Stimulated activated naive CD8-positive, alpha-beta T cell treated with anti-CD3 and anti-CD28 coated beads, Interleukin-15, amount 100 ng/mL, for 72 hours (primary cell): ENCODE measurements at regions not wholly inside any gene's neighbourhood (a gene's known extent, or its start where the extent isn't known, plus 50 kb on each side); places are given as distances from the start of the nearest gene placed in this dataset.

ENCODE experiments used
- ATAC-seq: fragments of 150-1000 bp; cut with Tn5 transposase; 2 replicates; pipeline ENCODE4 v1.10.0; 2021; ENCODE audit warnings: mild to moderate bottlenecking, moderate library complexity
- DNase-seq, 2 donors: peaks; one replicate each; pipeline ENCODE4 v3.0.0; 2021 to 2022
- H3K27ac Mint-ChIP-seq, 2 donors: one replicate each; pipeline ENCODE4 v1.8.0; 2022; ENCODE audit warnings: mild to moderate bottlenecking in 2 of 2, mixed read lengths in 2 of 2, moderate library complexity in 2 of 2
- H3K27me3 Mint-ChIP-seq: one replicate; pipeline ENCODE4 v1.8.0; 2022; ENCODE audit warnings: mixed read lengths
- H3K4me1 Mint-ChIP-seq: one replicate; pipeline ENCODE4 v1.8.0; 2022; ENCODE audit warnings: mild to moderate bottlenecking, mixed read lengths
- H3K4me3 Mint-ChIP-seq, 2 donors: one replicate each; pipeline ENCODE4 v1.8.0; 2022; ENCODE audit warnings: mild to moderate bottlenecking in 2 of 2, mixed read lengths in 2 of 2, moderate library complexity in 1 of 2
- H3K9me3 Mint-ChIP-seq, 2 donors: one replicate each; pipeline ENCODE4 v1.8.0; 2022; ENCODE audit warnings: mixed read lengths in 2 of 2

DNA sequence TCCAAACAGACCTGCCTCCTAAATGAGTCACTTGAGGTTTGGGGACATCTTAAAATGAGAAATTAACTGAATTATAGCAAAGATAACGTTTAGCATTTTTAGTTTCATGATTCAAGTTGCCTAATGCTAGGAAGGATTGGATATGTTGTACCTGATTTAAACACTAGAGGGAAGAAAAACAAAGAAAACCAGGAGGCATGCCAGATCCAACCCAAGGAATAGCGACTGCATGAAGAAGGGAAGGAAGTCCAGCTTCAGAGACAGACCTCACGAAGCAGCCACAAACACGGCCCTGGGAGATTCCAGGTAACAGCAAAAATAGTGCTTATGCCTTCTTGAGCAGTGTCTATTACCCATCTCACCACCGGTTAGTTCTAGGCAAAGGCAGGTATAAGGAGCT is 499.9 kb upstream of the SPHKAP start:
- Mint-ChIP-seq H3K4me1 (no peaks in the 10 kb centered on the region), H3K9me3 (peaks cover 0 to 19% of the 10 kb centered on the region in 2 donors), H3K27me3 (no peaks in the 10 kb centered on the region), H3K27ac (no peak overlapping the region), H3K4me3 (no peak overlapping the region)
- ATAC-seq = no peak
- DNase-seq = no peak

DNA sequence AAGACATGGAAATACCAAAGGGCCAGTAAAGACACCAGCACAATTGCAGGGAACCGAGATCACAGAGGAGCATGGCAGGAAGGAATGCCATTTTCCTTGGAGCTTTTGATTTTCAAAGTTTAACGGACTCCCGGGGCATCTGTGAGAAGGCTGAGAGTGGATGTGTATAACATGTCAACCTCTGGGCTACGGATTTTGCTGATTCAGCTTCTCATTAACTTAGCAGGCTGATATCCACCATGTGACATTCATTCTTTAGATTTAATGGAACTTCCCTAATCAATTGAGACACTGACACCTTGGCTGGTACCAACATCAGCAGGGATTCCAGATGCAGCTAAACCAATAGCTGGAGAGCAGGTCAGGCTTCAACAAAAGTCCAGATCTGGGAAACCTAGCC is 496.6 kb upstream of the SPHKAP start:
- DNase-seq (no peak), ATAC-seq (no peak)
- Mint-ChIP-seq H3K9me3 (peaks cover 0 to 9% of the 10 kb centered on the region in 2 donors), H3K4me1 (no peaks in the 10 kb centered on the region), H3K27me3 (no peaks in the 10 kb centered on the region), H3K4me3 (no peak overlapping the region), H3K27ac (no peak overlapping the region)

DNA sequence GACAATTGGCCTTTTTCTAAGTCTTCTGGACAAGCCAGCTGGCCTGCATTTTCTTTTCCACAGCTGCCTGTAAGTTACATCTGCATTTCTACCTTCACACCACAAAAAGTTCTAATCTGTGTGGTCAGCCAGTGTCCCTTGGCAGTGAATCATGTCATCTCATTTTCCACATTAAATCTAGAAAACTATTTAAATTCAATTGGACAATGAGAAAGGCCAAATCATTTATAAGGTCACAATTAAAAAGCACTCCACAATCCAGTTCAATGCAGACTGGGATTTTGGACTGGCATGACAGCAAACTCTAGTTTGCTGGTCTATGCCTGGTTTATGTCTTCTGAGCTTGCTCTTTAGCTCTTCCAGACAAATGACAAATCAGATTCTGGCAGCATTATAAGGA is 494.2 kb upstream of the SPHKAP start:
- no peak for ATAC-seq
- Mint-ChIP-seq H3K4me1 (no peaks in the 10 kb centered on the region), H3K27me3 (no peaks in the 10 kb centered on the region), H3K27ac (no peak overlapping the region), H3K4me3 (no peak overlapping the region), H3K9me3 (peaks cover 0 to 9% of the 10 kb centered on the region in 2 donors)
- DNase-seq = no peak

DNA sequence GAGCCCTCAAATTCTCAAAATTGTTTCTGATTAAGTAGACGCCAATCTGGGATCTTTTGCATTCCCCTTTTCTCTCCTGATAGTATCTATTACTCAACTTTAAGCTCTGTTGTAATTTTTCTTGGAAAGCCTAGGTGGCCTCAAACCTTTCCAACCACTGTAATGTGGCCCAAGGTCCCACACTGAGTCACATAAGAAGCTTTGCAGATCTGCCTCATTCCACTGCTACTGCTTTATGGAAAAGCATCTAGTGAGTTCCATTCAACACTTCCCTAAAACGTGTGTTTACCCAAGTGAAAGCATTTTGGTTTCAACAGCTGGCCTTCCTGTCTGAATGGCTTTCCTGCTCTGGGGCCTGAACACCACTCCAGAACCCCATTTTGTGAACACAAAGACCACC is 493.6 kb upstream of the SPHKAP start:
- peaks cover 0 to 9% of the 10 kb centered on the region in 2 donors for H3K9me3 Mint-ChIP-seq
- ATAC-seq (no peak), DNase-seq (no peak)
- H3K27ac Mint-ChIP-seq = no peak overlapping the region
- no peak overlapping the region for H3K4me3 Mint-ChIP-seq
- no peaks in the 10 kb centered on the region for H3K27me3 Mint-ChIP-seq
- no peaks in the 10 kb centered on the region for H3K4me1 Mint-ChIP-seq

DNA sequence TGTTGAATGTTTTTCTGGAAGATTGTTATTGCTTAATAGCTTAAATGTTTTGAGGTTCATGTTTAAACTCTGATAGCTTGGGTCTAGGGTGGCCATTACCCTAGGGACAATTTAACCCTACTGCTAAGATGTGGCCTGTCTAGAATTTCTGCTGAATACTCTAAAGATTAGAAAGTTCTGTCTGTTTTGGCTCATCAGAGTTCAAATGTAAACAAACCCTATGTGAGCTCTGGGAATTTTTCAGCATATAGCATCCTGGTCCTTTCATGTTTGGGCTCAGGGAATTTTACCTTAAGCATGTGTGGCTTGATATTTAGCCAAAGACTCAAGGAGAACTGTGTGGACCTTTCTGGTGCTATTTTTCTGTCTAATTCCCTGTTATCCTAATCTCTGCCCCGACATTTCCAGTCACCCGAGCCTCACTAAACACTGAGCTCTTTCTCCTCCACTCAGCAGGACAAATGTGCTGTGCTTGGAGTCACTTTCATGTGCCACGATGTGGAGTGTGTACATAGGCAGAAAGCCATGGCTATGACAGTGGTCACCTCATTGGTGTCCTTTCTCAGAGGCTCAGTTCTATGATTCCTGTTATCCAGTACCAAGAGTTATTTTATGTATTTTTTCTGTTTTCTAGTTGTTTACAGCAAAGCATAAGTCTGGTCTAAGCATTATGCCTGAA is 492.5 kb upstream of the SPHKAP start:
- Mint-ChIP-seq H3K9me3 (peaks cover 0 to 9% of the 10 kb centered on the region in 2 donors), H3K27ac (no peak overlapping the region), H3K27me3 (no peaks in the 10 kb centered on the region), H3K4me3 (no peak overlapping the region), H3K4me1 (no peaks in the 10 kb centered on the region)
- no peak for ATAC-seq
- no peak for DNase-seq

DNA sequence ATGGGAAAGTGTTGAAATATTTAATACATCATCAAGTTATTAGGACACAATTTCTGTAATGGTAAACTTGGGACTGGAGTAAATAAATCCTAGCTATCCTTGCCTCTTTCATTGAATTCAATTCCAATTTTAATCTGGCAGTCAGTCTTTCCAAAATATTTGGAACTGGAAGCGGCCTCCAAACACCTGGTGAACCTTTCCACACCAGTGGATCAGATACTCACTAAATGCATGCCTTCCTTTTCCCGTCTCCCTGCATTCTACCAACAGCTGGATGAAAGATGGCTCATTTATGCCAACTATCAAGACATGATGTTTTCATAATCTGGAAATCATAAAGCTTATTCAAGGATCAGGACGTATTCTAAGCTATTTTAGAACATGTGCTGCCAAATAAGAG is 488.2 kb upstream of the SPHKAP start:
- DNase-seq (no peak), ATAC-seq (no peak)
- Mint-ChIP-seq H3K27ac (no peak overlapping the region), H3K4me3 (no peak overlapping the region), H3K27me3 (no peaks in the 10 kb centered on the region), H3K9me3 (peaks cover 5 to 7% of the 10 kb centered on the region in 2 donors), H3K4me1 (no peaks in the 10 kb centered on the region)

DNA sequence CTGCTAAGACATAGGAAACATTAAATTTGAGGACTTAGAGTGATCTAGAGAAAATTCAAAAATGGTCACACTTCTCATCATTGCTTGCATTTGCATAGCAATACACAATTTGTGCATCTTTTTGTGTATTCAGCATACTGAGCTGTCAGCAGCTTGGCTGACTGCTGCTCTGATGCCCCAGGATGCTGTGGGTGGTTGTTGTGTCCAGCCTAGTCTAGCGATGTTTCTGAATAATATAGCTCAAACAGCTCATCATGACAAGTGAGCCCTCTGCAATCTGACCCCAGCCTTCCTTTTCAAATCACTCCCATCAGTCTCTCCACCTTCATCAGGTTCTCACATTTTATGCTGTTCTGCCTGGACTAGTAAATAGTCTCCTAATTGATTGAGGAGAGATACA is 483.7 kb upstream of the SPHKAP start:
- no peaks in the 10 kb centered on the region for H3K4me1 Mint-ChIP-seq
- H3K4me3 Mint-ChIP-seq = no peak overlapping the region
- peaks cover 5 to 7% of the 10 kb centered on the region in 2 donors for H3K9me3 Mint-ChIP-seq
- DNase-seq (no peak), ATAC-seq (no peak)
- no peak overlapping the region for H3K27ac Mint-ChIP-seq
- H3K27me3 Mint-ChIP-seq = no peaks in the 10 kb centered on the region

DNA sequence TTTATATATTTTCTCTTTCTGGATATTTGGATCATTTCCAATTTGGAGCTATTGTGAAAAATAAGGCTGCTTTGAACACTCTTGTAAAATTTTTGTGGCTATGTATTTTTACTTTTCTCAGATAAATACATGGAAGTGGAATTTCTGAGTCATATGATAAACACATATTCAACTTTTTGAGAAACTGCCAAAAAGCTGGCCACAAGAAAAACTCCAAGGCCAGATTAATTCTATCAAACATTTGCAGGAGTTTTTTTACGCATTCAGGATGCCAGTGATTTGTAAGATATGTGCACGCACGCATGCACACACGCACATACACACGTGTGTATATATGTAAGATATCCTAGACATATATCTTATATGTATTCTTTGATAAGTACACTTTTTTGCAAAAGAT is 477.5 kb upstream of the SPHKAP start:
- Mint-ChIP-seq H3K27me3 (no peaks in the 10 kb centered on the region), H3K4me1 (no peaks in the 10 kb centered on the region), H3K9me3 (no peaks in the 10 kb centered on the region), H3K4me3 (no peak overlapping the region), H3K27ac (no peak overlapping the region)
- ATAC-seq (no peak), DNase-seq (no peak)

DNA sequence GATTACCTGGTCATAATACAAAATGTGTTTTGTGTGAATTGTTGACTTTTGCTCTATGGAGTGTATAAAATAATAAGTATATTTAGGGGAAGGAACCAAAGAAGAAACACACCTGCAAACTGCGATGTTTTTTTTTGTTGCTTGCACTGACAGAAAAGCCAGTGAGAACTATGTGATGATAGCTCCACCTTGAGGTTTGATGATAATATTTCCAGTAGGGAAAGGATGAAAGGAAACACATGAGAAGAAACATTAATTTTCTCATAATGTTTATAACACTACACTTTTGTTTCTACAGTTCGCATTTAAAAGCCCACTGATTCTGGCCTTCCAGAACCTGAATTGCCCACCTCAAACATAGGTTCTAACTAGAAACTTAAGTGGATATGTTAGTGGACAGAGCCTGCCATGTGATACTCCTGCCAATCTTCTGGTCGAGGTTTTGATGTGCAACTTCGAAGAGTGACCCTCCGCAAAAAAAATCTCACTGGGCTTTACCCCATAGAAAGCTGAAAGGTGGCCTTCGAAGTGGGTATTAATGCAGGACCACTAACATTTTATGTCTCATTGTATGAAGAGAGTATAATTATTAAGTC is 476.4 kb upstream of the SPHKAP start:
- no peak overlapping the region for H3K4me3 Mint-ChIP-seq
- H3K27me3 Mint-ChIP-seq = no peaks in the 10 kb centered on the region
- H3K27ac Mint-ChIP-seq = no peak overlapping the region
- H3K9me3 Mint-ChIP-seq = no peaks in the 10 kb centered on the region
- DNase-seq (no peak), ATAC-seq (no peak)
- no peaks in the 10 kb centered on the region for H3K4me1 Mint-ChIP-seq

DNA sequence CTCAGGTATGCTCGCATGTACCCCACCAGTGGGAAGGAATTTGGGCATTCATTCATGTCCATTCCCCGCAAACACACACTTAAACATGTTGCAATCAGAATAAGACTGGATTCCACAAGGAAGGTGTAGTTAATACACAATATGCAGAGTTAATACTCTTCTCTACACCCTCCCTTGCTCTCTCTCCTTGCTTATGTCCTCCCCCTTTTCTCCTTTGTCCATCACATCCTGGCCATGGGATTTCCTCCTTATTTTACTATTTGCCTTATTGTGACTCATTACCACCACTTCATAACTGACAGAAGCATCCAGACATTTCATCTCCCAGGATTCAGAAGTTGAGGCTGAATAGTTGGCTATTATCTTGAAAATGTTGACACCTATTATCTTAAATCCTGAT is 473.8 kb upstream of the SPHKAP start:
- Mint-ChIP-seq H3K9me3 (peaks cover 0 to 6% of the 10 kb centered on the region in 2 donors), H3K27ac (no peak overlapping the region), H3K4me1 (no peaks in the 10 kb centered on the region), H3K4me3 (no peak overlapping the region), H3K27me3 (no peaks in the 10 kb centered on the region)
- ATAC-seq (no peak), DNase-seq (no peak)

DNA sequence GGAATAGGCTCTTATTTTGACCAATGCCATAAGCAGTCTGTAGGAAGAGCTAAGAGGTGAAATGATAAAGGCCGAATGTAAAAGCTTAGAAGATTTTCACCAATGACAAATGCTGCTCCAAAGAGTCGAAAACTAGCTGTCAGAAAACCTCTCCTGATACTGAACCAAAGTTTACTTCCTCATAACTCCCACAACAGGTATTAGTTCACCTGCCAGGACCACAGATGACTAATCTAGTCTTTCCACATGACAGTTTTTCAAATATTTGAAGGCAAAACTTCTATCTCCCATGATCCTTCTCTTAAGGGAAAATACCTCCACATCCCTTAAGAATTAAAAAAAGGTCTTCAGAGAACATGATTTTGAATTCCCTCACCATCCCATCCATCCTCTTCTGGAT is 473.2 kb upstream of the SPHKAP start:
- Mint-ChIP-seq H3K4me3 (no peak overlapping the region), H3K27ac (no peak overlapping the region), H3K9me3 (peaks cover 0 to 11% of the 10 kb centered on the region in 2 donors), H3K27me3 (no peaks in the 10 kb centered on the region), H3K4me1 (no peaks in the 10 kb centered on the region)
- DNase-seq (no peak), ATAC-seq (no peak)

DNA sequence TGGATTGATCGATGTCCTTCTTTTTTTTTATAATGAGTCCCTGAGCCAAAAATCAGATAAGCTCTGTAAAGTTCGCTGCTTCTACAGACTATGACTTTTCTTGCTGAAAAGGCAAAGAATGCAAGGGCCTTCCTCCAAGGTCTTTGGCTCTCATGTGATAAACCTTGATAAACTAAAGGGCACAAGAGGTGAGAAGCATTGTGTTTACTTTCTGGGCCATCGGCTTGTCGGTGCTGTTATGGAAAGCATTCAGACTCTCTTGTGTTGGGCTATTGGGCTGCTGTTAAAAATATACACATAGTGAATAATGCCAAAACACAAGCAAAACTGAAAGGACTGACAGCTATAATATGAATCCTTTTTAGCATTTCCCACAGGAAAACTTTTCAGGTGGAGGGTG is 472.4 kb upstream of the SPHKAP start:
- Mint-ChIP-seq H3K4me3 (no peak overlapping the region), H3K27ac (no peak overlapping the region), H3K4me1 (no peaks in the 10 kb centered on the region), H3K27me3 (no peaks in the 10 kb centered on the region), H3K9me3 (peaks cover 0 to 11% of the 10 kb centered on the region in 2 donors)
- DNase-seq (no peak), ATAC-seq (no peak)

DNA sequence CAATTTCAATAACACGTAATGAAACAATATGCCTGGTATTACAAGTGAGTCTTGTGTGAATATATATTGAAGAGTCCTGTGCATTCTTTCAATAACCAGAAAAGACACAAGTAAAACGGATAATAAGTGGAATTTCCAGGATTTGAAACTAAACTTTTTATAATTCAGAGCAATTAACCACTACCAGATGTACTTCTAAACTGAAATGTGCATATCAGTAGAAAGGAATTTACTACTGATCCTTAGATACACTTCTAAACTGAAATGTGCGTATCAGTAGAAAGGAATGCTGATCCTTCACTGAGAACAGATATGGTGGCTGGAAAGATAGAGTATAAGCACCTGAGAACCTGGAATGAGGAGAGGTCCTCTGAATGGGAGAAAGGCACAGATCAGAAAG is 470.9 kb upstream of the SPHKAP start:
- Mint-ChIP-seq H3K27ac (no peak overlapping the region), H3K9me3 (peaks cover 0 to 11% of the 10 kb centered on the region in 2 donors), H3K27me3 (no peaks in the 10 kb centered on the region), H3K4me3 (no peak overlapping the region), H3K4me1 (no peaks in the 10 kb centered on the region)
- DNase-seq (no peak), ATAC-seq (no peak)

DNA sequence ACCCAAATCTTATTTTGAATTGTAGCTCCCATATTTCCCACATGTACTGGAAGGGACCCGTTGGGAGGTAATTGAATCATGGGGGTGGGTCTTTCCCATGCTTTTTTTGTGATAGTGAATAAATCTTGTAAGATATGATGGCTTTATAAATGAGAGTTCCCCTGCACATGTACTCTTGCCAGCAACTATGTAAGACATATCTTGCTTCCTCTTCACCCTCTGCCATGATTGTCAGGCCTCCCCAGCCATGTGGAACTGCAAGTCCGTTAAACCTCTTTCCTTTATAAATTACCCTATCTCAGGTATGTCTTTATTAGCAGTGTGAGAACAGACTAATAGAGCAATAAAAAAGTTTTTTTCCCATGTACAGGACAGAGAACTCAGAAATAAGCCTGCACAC is 468.4 kb upstream of the SPHKAP start:
- DNase-seq (no peak), ATAC-seq (no peak)
- Mint-ChIP-seq H3K27me3 (no peaks in the 10 kb centered on the region), H3K27ac (no peak overlapping the region), H3K4me3 (no peak overlapping the region), H3K9me3 (peaks cover 0 to 11% of the 10 kb centered on the region in 2 donors), H3K4me1 (no peaks in the 10 kb centered on the region)

DNA sequence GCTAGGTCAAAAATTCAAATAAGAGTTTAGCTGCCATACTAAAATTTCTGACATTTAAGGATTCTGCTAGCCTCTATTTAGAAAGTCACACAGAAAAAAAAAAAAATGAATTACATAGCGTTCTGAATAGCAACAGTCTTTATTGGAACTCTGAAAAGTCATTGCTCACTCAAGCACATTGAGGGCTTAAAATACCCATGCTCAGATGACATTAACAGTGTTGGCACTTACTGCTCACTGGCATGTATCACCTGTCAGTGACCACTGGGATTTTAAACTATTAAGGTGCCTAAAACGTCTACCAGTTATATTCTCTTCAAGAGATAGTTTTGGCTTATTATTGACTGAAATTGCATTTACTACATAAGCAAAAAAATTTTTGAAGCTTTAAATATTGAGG is 468.0 kb upstream of the SPHKAP start:
- no peaks in the 10 kb centered on the region for H3K4me1 Mint-ChIP-seq
- DNase-seq (no peak), ATAC-seq (no peak)
- H3K9me3 Mint-ChIP-seq = peaks cover 0 to 11% of the 10 kb centered on the region in 2 donors
- H3K27me3 Mint-ChIP-seq = no peaks in the 10 kb centered on the region
- H3K27ac Mint-ChIP-seq = no peak overlapping the region
- no peak overlapping the region for H3K4me3 Mint-ChIP-seq

DNA sequence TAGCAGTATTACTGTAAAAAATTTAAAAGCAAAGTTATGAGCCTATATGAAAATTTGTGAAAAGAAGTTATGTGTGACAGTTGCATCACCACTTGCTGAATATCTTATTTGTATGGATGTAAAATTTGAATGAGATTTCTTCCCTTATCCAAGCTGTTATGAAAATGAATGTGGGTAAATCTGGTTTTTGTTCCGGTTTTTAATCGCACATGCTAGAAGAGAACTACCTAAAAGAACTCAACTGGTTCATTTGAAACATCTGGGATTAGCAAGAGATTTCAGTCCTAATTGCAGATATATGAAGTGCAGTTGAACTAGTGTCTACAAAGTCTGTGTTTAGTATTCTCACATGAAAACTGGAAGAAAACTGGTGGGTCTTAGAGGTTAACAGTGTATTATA is 467.1 kb upstream of the SPHKAP start:
- H3K9me3 Mint-ChIP-seq = peaks cover 0 to 11% of the 10 kb centered on the region in 2 donors
- DNase-seq (no peak), ATAC-seq (no peak)
- H3K4me3 Mint-ChIP-seq = no peak overlapping the region
- H3K4me1 Mint-ChIP-seq = no peaks in the 10 kb centered on the region
- no peaks in the 10 kb centered on the region for H3K27me3 Mint-ChIP-seq
- no peak overlapping the region for H3K27ac Mint-ChIP-seq

DNA sequence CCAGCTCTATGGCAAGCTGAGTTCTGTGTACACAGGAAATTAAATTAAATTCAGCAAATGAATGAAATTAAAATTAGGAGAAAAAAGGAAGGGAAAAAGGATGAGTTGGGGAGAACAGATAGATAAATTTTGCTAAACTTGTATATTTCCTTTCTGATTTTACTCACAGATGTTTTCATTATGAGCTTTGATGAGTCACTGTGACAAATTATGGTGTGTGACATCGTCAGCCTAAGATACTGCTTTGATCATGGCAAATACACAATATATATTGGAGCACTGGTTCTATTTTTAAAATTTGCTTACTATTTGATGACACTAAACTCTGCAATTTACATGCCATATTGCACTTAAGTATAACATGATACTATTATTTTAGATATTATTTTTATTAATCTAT is 464.6 kb upstream of the SPHKAP start:
- Mint-ChIP-seq H3K27ac (no peak overlapping the region), H3K4me3 (no peak overlapping the region), H3K9me3 (peaks cover 0 to 11% of the 10 kb centered on the region in 2 donors), H3K4me1 (no peaks in the 10 kb centered on the region), H3K27me3 (no peaks in the 10 kb centered on the region)
- ATAC-seq (no peak), DNase-seq (no peak)
